DMS79 treated with DMSO at 0.1 percent for 48 hours (cell line): ENCODE measurements at regions not wholly inside any gene's neighbourhood (a gene's known extent, or its start where the extent isn't known, plus 50 kb on each side); places are given as distances from the start of the nearest gene placed in this dataset.
A peak's percentile ranks its signal among the peaks of the same experiment; 100 is the strongest.
"Not testable (repeated sequence)": the region's sequence is repeated elsewhere in the genome, so short reads cannot be mapped to it uniquely, and the experiment has no call there.

Experiments used
- DNase-seq: peaks from one replicate; lab custom pipeline; 2025; lab: John Stamatoyannopoulos, UW

- DNase-seq = not testable (repeated sequence)
Measured at GRCh38 chr1:228796945-228797344, 61.7 kb downstream of the RHOU start.

- no peak for DNase-seq
Measured at GRCh38 chr1:228798035-228798434, 62.8 kb downstream of the RHOU start.

- DNase-seq = no peak
Measured at GRCh38 chr1:228798548-228798947, 63.3 kb downstream of the RHOU start.

GRCh38 chr1:228799924-228800323, 64.6 kb downstream of the RHOU start:
- DNase-seq = no peak

GRCh38 chr1:228801068-228801467, 65.8 kb downstream of the RHOU start:
- DNase-seq = no peak

GRCh38 chr1:228802386-228803220, 67.3 kb downstream of the RHOU start:
- DNase-seq = peak; percentile 85

- DNase-seq = no peak
Measured at GRCh38 chr1:228803421-228803820, 68.1 kb downstream of the RHOU start.

- no peak for DNase-seq
Measured at GRCh38 chr1:228804173-228804572, 68.9 kb downstream of the RHOU start.

GRCh38 chr1:228804640-228805413, 69.5 kb downstream of the RHOU start:
- DNase-seq = peak; percentile 69

- no peak for DNase-seq
Measured at GRCh38 chr1:228807904-228808605, 72.8 kb downstream of the RHOU start.

GRCh38 chr1:228809621-228810394, 74.5 kb downstream of the RHOU start:
- DNase-seq = no peak

- DNase-seq = no peak
Measured at GRCh38 chr1:228810395-228810758, 75.1 kb downstream of the RHOU start.

- DNase-seq = no peak
Measured at GRCh38 chr1:228810878-228811711, 75.8 kb downstream of the RHOU start.

GRCh38 chr1:228811712-228812305, 76.5 kb downstream of the RHOU start:
- no peak for DNase-seq

- no peak for DNase-seq
Measured at GRCh38 chr1:228812961-228813360, 77.7 kb downstream of the RHOU start.

GRCh38 chr1:228814176-228814575, 78.9 kb downstream of the RHOU start:
- no peak for DNase-seq

- DNase-seq = no peak
Measured at GRCh38 chr1:228818296-228818695, 83.0 kb downstream of the RHOU start.

- no peak for DNase-seq
Measured at GRCh38 chr1:228818928-228819630, 83.8 kb downstream of the RHOU start.

- no peak for DNase-seq
Measured at GRCh38 chr1:228821252-228821651, 86.0 kb downstream of the RHOU start.

- no peak for DNase-seq
Measured at GRCh38 chr1:228823200-228823599, 87.9 kb downstream of the RHOU start.
